K562 (cell line): ENCODE measurements at regions not wholly inside any gene's neighbourhood (a gene's known extent, or its start where the extent isn't known, plus 50 kb on each side); places are given as distances from the start of the nearest gene placed in this dataset.

Source experiments
- ATAC-seq: fragments of 200-7000 bp; cut with Tn5 transposase; 3 replicates; pipeline ENCODE4 v1.9.1; 2020; ENCODE audit warnings: moderate library complexity
- BruUV-seq: library from RNA; stranded (reverse); fragments of 400-500 nt; replicated peaks from 2 replicates; lab custom pipeline; 2021; lab: Mats Ljungman, UMichigan
- CTCF ChIA-PET: fragments of 300-600 bp; formaldehyde crosslinking; extraction: SDS; loops from one replicate; lab custom pipeline; 2021; ENCODE audit warnings: low intra/inter-chr PET ratio; lab: Yijun Ruan, JAX
- POLR2A ChIA-PET: fragments of 300-600, 350-650 bp; sonication (Branson Sonifier 250); formaldehyde crosslinking; extraction: SDS; loops from one replicate; lab custom pipeline; 2021; ENCODE audit warnings: antibody characterized with exemption, inconsistent platforms; lab: Yijun Ruan, JAX
- DNase-seq, 4 experiments: peaks; one replicate each; pipeline versions ENCODE4 v3.0.0 to v3.0.0-alpha.2; 2011 to 2018; ENCODE audit warnings: low spot score in 3 of 4, mixed read lengths in 3 of 4; ENCODE audit errors: extremely low read depth in 1 of 4
- FAIRE-seq: peaks from 2 replicates; lab custom pipeline; 2011; peaks lifted over from hg19 to GRCh38; lab: Jason Lieb, UNC
- H2AFZ ChIP-seq: 2 replicates; pipeline ENCODE4 v1.6.0; 2011; ENCODE audit warnings: low read depth, low read length, control low read depth, inconsistent platforms
- H3K27ac ChIP-seq: fragments of 200-600 bp; 3 replicates; pipeline ENCODE4 v1.8.0; 2011; ENCODE audit warnings: low read depth, mild to moderate bottlenecking, control low read depth, inconsistent platforms, low read length, moderate library complexity, mixed read lengths; ENCODE audit errors: extremely low read depth
- H3K27me3 ChIP-seq, 2 experiments: fragments of 300-600 bp in 1 of 2; 2 replicates in 1 of 2; 3 replicates in 1 of 2; pipeline versions ENCODE4 v1.6.0 to v1.8.0; 2011; ENCODE audit warnings: inconsistent platforms in 2 of 2, low read length in 2 of 2, mild to moderate bottlenecking in 1 of 2, mixed read lengths in 1 of 2, moderate library complexity in 1 of 2; ENCODE audit not compliant: control insufficient read depth in 2 of 2, insufficient read depth in 2 of 2
- H3K36me3 ChIP-seq: fragments of 300-600 bp; 3 replicates; pipeline ENCODE4 v1.8.0; 2011; ENCODE audit warnings: mild to moderate bottlenecking, low read length, inconsistent platforms; ENCODE audit not compliant: control insufficient read depth, insufficient read depth
- H3K4me1 ChIP-seq, 2 experiments: fragments of 200-600 bp in 1 of 2; replicated peaks in 1 of 2; 2 replicates in 1 of 2; 3 replicates in 1 of 2; pipeline versions ENCODE4 v1.5.1 to v1.8.0; 2011; ENCODE audit warnings: inconsistent platforms in 2 of 2, low read length in 2 of 2, mild to moderate bottlenecking in 1 of 2, mixed read lengths in 1 of 2, moderate library complexity in 1 of 2; ENCODE audit not compliant: control insufficient read depth in 2 of 2, insufficient read depth in 2 of 2
- H3K4me2 ChIP-seq: 2 replicates; pipeline ENCODE4 v1.6.1; 2011; ENCODE audit warnings: low read length, control low read depth, inconsistent platforms, mixed read lengths; ENCODE audit not compliant: insufficient read depth
- H3K4me3 ChIP-seq: fragments of 200-600 bp; sonication (generic), shearing (Covaris generic); 2 replicates; pipeline ENCODE4 v1.5.1; 2016; ENCODE audit warnings: control low read depth, inconsistent platforms
- H3K79me2 ChIP-seq: fragments of 200-600 bp; 3 replicates; pipeline ENCODE4 v1.8.0; 2011; ENCODE audit warnings: low read length, inconsistent platforms; ENCODE audit not compliant: control insufficient read depth, insufficient read depth
- H3K9ac ChIP-seq, 2 experiments: 2 replicates each; pipeline versions ENCODE4 v1.6.0 to v1.6.1; 2011; ENCODE audit warnings: low read depth in 2 of 2, low read length in 2 of 2, control low read depth in 1 of 2, inconsistent platforms in 1 of 2, mild to moderate bottlenecking in 1 of 2, mixed read lengths in 1 of 2; ENCODE audit not compliant: insufficient read depth in 1 of 2
- H3K9me1 ChIP-seq: one replicate; pipeline ENCODE4 v1.6.0; 2011; ENCODE audit warnings: inconsistent platforms, mild to moderate bottlenecking, low read length, moderate library complexity; ENCODE audit not compliant: control insufficient read depth, insufficient read depth
- H3K9me3 ChIP-seq: replicated peaks from 2 replicates; pipeline ENCODE4 v1.5.1; 2011; ENCODE audit warnings: low read depth, low read length, inconsistent platforms; ENCODE audit not compliant: control insufficient read depth, insufficient read depth
- H4K20me1 ChIP-seq: replicated peaks from 2 replicates; pipeline ENCODE4 v1.6.1; 2011; ENCODE audit warnings: low read length, inconsistent platforms, mixed read lengths; ENCODE audit not compliant: control insufficient read depth, insufficient read depth
- ASH1L ChIP-seq: fragments of 450-650 bp; IDR thresholded peaks from 2 replicates; pipeline ENCODE4 v1.6.1; 2018; ENCODE audit warnings: borderline replicate concordance, mild to moderate bottlenecking, low read depth; ENCODE audit not compliant: partially characterized antibody
- BMI1 ChIP-seq: fragments of 150-350 bp; IDR thresholded peaks from 2 replicates; pipeline ENCODE4 v1.6.1; 2014; ENCODE audit warnings: low read length
- CEBPB ChIP-seq: fragments of 450-650 bp; IDR thresholded peaks from 2 replicates; pipeline ENCODE4 v1.6.1; 2016; ENCODE audit warnings: missing genetic modification characterization, missing compliant biosample characterization
- E2F3 ChIP-seq: fragments of 250-450 bp; sonication (Bioruptor Pico); IDR thresholded peaks from 2 replicates; pipeline ENCODE4 v1.4.0; 2020; ENCODE audit warnings: mild to moderate bottlenecking
- EP400 ChIP-seq: fragments of 450-650 bp; IDR thresholded peaks from 2 replicates; pipeline ENCODE4 v1.6.1; 2017; ENCODE audit warnings: antibody characterized with exemption, mild to moderate bottlenecking, moderate library complexity
- HOMEZ ChIP-seq: fragments of 250-450 bp; sonication (Bioruptor Pico); IDR thresholded peaks from 2 replicates; pipeline ENCODE4 v1.4.0; 2020; ENCODE audit warnings: mild to moderate bottlenecking, moderate library complexity
- KHSRP ChIP-seq: fragments of 450-650 bp; IDR thresholded peaks from 2 replicates; pipeline ENCODE4 v1.6.1; 2017
- MAFK ChIP-seq: IDR thresholded peaks from 2 replicates; pipeline ENCODE4 v1.6.1; 2011; ENCODE audit warnings: low read length, improper control_type of control experiment
- MCM7 ChIP-seq, 2 experiments: fragments of 450-650 bp; IDR thresholded peaks; 2 replicates each; pipeline ENCODE4 v1.6.1; 2016 to 2018
- MXI1 ChIP-seq: IDR thresholded peaks from 2 replicates; pipeline ENCODE4 v1.6.1; 2011; ENCODE audit warnings: low read depth, mild to moderate bottlenecking, improper control_type of control experiment, low read length
- MYC ChIP-seq, 2 experiments: fragments of 250-450 bp in 1 of 2; sonication (Bioruptor Pico) in 1 of 2; IDR thresholded peaks; 2 replicates each; pipeline versions ENCODE4 v1.5.1 to v1.6.1; 2012 to 2021; ENCODE audit warnings: low read depth in 2 of 2, borderline replicate concordance in 1 of 2, improper control_type of control experiment in 1 of 2, low read length in 1 of 2, mild to moderate bottlenecking in 1 of 2, moderate library complexity in 1 of 2
- NR2C2 ChIP-seq, 2 experiments: fragments of 200-800 bp in 1 of 2; sonication (Bioruptor generic) in 1 of 2; sonication (generic) in 1 of 2; formaldehyde crosslinking in 1 of 2; IDR thresholded peaks; 2 replicates each; pipeline versions ENCODE4 v1.6.1 to v1.8.0; 2016 to 2022; ENCODE audit warnings: mild to moderate bottlenecking in 1 of 2, missing compliant biosample characterization in 1 of 2, missing genetic modification characterization in 1 of 2, missing genetic modification reagents in 1 of 2
- NRF1 ChIP-seq, 2 experiments: fragments of 450-650 bp; IDR thresholded peaks in 1 of 2; conservative IDR thresholded peaks in 1 of 2; 2 replicates each; pipeline ENCODE4 v1.6.1; 2014; ENCODE audit warnings: mild to moderate bottlenecking in 2 of 2
- RAD21 ChIP-seq, 2 experiments: fragments of 250-450 bp in 1 of 2; fragments of 450-650 bp in 1 of 2; sonication (Bioruptor Pico) in 1 of 2; formaldehyde crosslinking in 1 of 2; IDR thresholded peaks in 1 of 2; conservative IDR thresholded peaks in 1 of 2; 2 replicates each; pipeline versions ENCODE4 v1.4.0 to v1.8.0; 2020 to 2022; ENCODE audit warnings: mild to moderate bottlenecking in 2 of 2, moderate library complexity in 1 of 2
- U2AF1 ChIP-seq: fragments of 200-400 bp; formaldehyde crosslinking; optimal IDR thresholded peaks from 2 replicates; pipeline ENCODE3; 2017; ENCODE audit warnings: mild to moderate bottlenecking, low read depth, low read length, moderate library complexity
- YY1 ChIP-seq, 3 experiments: IDR thresholded peaks; 2 replicates each; pipeline ENCODE4 v1.6.1; 2011; ENCODE audit warnings: low read length in 2 of 3, mild to moderate bottlenecking in 2 of 3, moderate library complexity in 2 of 3, borderline replicate concordance in 1 of 3, control low read depth in 1 of 3, low read depth in 1 of 3; ENCODE audit not compliant: insufficient read depth in 3 of 3, insufficient replicate concordance in 2 of 3, control insufficient read depth in 1 of 3, insufficient read length in 1 of 3; ENCODE audit errors: extremely low read depth in 1 of 3
- ZNF124 ChIP-seq: sonication (generic); formaldehyde crosslinking; IDR thresholded peaks from 2 replicates; pipeline ENCODE4 v1.8.1; 2022; ENCODE audit warnings: missing genetic modification reagents
- ZNF778 ChIP-seq: fragments of 450-650 bp; formaldehyde crosslinking; IDR thresholded peaks from 2 replicates; pipeline ENCODE4 v1.4.0; 2020; ENCODE audit warnings: mild to moderate bottlenecking, moderate library complexity
- WGBS: fragments of 100-300 bp; shearing (Covaris generic); methylation state at CpG from one replicate; pipeline ENCODE4 v1.1.6; 2016; ENCODE audit warnings: low coverage, mixed read lengths; ENCODE audit not compliant: insufficient coverage; ENCODE audit errors: missing lambda C conversion rate; 5-methylcytosine and 5-hydroxymethylcytosine counted together
- in situ Hi-C: fragments of 300-500 bp; cut with MboI; formaldehyde crosslinking; loops from 4 replicates; pipeline ENCODE4 v1.15.0; 2018; ENCODE audit warnings: inconsistent platforms, mixed read lengths
- intact Hi-C: fragments of 100-400 bp; cut with micrococcal nuclease; formaldehyde crosslinking; loops from 2 replicates; pipeline ENCODE4 v1.14.2; 2022
- TF ChIP-seq, protein P1 (sequence below): fragments of 250-450 bp; sonication (Bioruptor Pico); IDR thresholded peaks from 2 replicates; pipeline ENCODE4 v1.8.0; 2022; ENCODE audit warnings: moderate library complexity, mild to moderate bottlenecking, inconsistent platforms
- TF ChIP-seq, protein P2 (sequence below), 2 experiments: fragments of 200-800 bp in 1 of 2; sonication (Bioruptor generic) in 1 of 2; sonication (generic) in 1 of 2; formaldehyde crosslinking in 1 of 2; IDR thresholded peaks in 1 of 2; conservative IDR thresholded peaks in 1 of 2; 2 replicates each; pipeline versions ENCODE4 v1.5.0 to v1.6.1; 2016 to 2020; ENCODE audit warnings: missing compliant biosample characterization in 1 of 2, missing genetic modification characterization in 1 of 2, missing genetic modification reagents in 1 of 2

- in situ Hi-C loops = no loop called here
These were observed 215.3 kb downstream of the ANKRD30B start for GRCh38 chr18:14963246-14963645.

More at GRCh38 chr18:14963246-14963645, 215.3 kb downstream of the ANKRD30B start:
- 2% methylated on average over 6 of the region's 6 CpGs for WGBS
- H3K4me3 ChIP-seq = no peak overlapping the region
- H3K9me3 ChIP-seq = no peaks in the 10 kb centered on the region
- BruUV-seq = no TSS peak
- H3K9me1 ChIP-seq = no peaks in the 10 kb centered on the region
- H3K4me1 ChIP-seq = no peaks in the 10 kb centered on the region
- no peak for ATAC-seq
- H3K27ac ChIP-seq = no peak overlapping the region
- H3K4me2 ChIP-seq = no peak overlapping the region
- no peak for TF ChIP-seq MAFK
- TF ChIP-seq, protein P1, sequence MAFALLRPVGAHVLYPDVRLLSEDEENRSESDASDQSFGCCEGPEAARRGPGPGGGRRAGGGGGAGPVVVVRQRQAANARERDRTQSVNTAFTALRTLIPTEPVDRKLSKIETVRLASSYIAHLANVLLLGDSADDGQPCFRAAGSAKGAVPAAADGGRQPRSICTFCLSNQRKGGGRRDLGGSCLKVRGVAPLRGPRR (CRISPR knock-in tag) = no peak
- no peak for TF ChIP-seq EP400
- no peak for TF ChIP-seq HOMEZ (CRISPR knock-in tag)
- no peak for TF ChIP-seq NRF1 (conservative IDR thresholded peaks at IDR 0.05 in 1 of 2, IDR thresholded peaks at IDR 0.05 in 1 of 2)
- TF ChIP-seq RAD21 (CRISPR knock-in tag; conservative IDR thresholded peaks at IDR 0.05 in 1 of 2, IDR thresholded peaks at IDR 0.05 in 1 of 2) = no peak
- no peak for TF ChIP-seq ASH1L
- no peak for TF ChIP-seq MCM7 (IDR thresholded peaks at IDR 0.05)
- TF ChIP-seq BMI1 = no peak
- TF ChIP-seq ZNF778 (CRISPR knock-in tag) = no peak
- TF ChIP-seq YY1 (IDR thresholded peaks at IDR 0.05; ENCODE audit: borderline replicate concordance in 1 of 3, control insufficient read depth in 1 of 3, extremely low read depth in 1 of 3, insufficient read depth in 3 of 3, insufficient read length in 1 of 3, insufficient replicate concordance in 2 of 3, low read depth in 1 of 3, low read length in 2 of 3) = no peak
- TF ChIP-seq KHSRP = no peak
- no peak for TF ChIP-seq ZNF124 (CRISPR knock-in tag)
- TF ChIP-seq CEBPB (tag) = no peak
- TF ChIP-seq MXI1 = no peak
- TF ChIP-seq NR2C2 (CRISPR knock-in tag; IDR thresholded peaks at IDR 0.05) = no peak
- no peak for TF ChIP-seq NR2C2 (tag; IDR thresholded peaks at IDR 0.05)
- no peak for TF ChIP-seq MYC (IDR thresholded peaks at IDR 0.05; ENCODE audit: low read depth, low read length)
- no peak for TF ChIP-seq MYC (CRISPR knock-in tag; IDR thresholded peaks at IDR 0.05; ENCODE audit: borderline replicate concordance, low read depth)
- TF ChIP-seq U2AF1 = no peak
- TF ChIP-seq, protein P2, sequence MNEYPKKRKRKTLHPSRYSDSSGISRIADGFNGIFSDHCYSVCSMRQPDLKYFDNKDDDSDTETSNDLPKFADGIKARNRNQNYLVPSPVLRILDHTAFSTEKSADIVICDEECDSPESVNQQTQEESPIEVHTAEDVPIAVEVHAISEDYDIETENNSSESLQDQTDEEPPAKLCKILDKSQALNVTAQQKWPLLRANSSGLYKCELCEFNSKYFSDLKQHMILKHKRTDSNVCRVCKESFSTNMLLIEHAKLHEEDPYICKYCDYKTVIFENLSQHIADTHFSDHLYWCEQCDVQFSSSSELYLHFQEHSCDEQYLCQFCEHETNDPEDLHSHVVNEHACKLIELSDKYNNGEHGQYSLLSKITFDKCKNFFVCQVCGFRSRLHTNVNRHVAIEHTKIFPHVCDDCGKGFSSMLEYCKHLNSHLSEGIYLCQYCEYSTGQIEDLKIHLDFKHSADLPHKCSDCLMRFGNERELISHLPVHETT (CRISPR knock-in tag; conservative IDR thresholded peaks at IDR 0.05 in 1 of 2, IDR thresholded peaks at IDR 0.05 in 1 of 2) = no peak
- TF ChIP-seq E2F3 (CRISPR knock-in tag) = no peak
- H2AFZ ChIP-seq = no peak overlapping the region
- intact Hi-C loops = no loop called here
- H3K79me2 ChIP-seq = no peaks in the 10 kb centered on the region
- H3K36me3 ChIP-seq = no peaks in the 10 kb centered on the region
- ChIA-PET POLR2A (no interaction called here), CTCF (no interaction called here)
- no peak for FAIRE-seq
- no peaks in the 10 kb centered on the region for H3K27me3 ChIP-seq
- H4K20me1 ChIP-seq = no peaks in the 10 kb centered on the region
- DNase-seq = no peak
- H3K9ac ChIP-seq = no peak overlapping the region
